ENCODE measurements at regions not wholly inside any gene's neighbourhood (a gene's known extent, or its start where the extent isn't known, plus 50 kb on each side); places are given as distances from the start of the nearest gene placed in this dataset.

- no peak for TF ChIP-seq POLR2AphosphoS5 (IDR thresholded peaks at IDR 0.05; ENCODE audit: low read depth, low read length)
- no peak for TF ChIP-seq SIN3A (IDR thresholded peaks at IDR 0.05; ENCODE audit: borderline replicate concordance, insufficient read depth, low read depth, low read length)
- TF ChIP-seq, protein P1, sequence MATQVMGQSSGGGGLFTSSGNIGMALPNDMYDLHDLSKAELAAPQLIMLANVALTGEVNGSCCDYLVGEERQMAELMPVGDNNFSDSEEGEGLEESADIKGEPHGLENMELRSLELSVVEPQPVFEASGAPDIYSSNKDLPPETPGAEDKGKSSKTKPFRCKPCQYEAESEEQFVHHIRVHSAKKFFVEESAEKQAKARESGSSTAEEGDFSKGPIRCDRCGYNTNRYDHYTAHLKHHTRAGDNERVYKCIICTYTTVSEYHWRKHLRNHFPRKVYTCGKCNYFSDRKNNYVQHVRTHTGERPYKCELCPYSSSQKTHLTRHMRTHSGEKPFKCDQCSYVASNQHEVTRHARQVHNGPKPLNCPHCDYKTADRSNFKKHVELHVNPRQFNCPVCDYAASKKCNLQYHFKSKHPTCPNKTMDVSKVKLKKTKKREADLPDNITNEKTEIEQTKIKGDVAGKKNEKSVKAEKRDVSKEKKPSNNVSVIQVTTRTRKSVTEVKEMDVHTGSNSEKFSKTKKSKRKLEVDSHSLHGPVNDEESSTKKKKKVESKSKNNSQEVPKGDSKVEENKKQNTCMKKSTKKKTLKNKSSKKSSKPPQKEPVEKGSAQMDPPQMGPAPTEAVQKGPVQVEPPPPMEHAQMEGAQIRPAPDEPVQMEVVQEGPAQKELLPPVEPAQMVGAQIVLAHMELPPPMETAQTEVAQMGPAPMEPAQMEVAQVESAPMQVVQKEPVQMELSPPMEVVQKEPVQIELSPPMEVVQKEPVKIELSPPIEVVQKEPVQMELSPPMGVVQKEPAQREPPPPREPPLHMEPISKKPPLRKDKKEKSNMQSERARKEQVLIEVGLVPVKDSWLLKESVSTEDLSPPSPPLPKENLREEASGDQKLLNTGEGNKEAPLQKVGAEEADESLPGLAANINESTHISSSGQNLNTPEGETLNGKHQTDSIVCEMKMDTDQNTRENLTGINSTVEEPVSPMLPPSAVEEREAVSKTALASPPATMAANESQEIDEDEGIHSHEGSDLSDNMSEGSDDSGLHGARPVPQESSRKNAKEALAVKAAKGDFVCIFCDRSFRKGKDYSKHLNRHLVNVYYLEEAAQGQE (IDR thresholded peaks at IDR 0.05; ENCODE audit: insufficient read depth in 1 of 2, low read depth in 2 of 2, low read length in 1 of 2) = no peak
- no peak for TF ChIP-seq TCF7L2 (IDR thresholded peaks at IDR 0.05; ENCODE audit: low read depth, low read length)
- TF ChIP-seq CTCF (IDR thresholded peaks at IDR 0.05) = no peak
- ATAC-seq (no peak), DNase-seq (ENCODE audit: low read depth, low spot score) (no peak)
- in situ Hi-C loops (cut with HindIII; ENCODE audit: low pct_unique_long_range_greater_than_20kb, low sequenced_read_pairs) = no loop called here
- no peaks in the 10 kb centered on the region for H3K9me3 ChIP-seq (ENCODE audit: control insufficient read depth, insufficient read depth, low read depth, low read length)
- no TSS peak for BruUV-seq (replicated peaks)
- H3K27ac ChIP-seq (ENCODE audit: low read length) = no peak overlapping the region
- ChIA-PET CTCF (no interaction called here), POLR2A (no interaction called here)
- H3K4me1 ChIP-seq (ENCODE audit: control insufficient read depth, insufficient read depth, low read length) = no peaks in the 10 kb centered on the region
- intact Hi-C loops (cut with micrococcal nuclease; ENCODE audit: unreplicated experiment) = no loop called here
- H3K4me3 ChIP-seq (ENCODE audit: low read depth in 2 of 2, low read length in 2 of 2) = no peak overlapping the region
- no peaks in the 10 kb centered on the region for H3K36me3 ChIP-seq (ENCODE audit: control insufficient read depth, insufficient read depth, low read length)
- H3K27me3 ChIP-seq (ENCODE audit: control insufficient read depth, insufficient read depth, low read length) = no peaks in the 10 kb centered on the region
Observed at GRCh38 chr21:17978895-17979294, 159.7 kb upstream of the C21orf91 start.

GRCh38 chr21:17976691-17977090 is 157.5 kb upstream of the C21orf91 start:
- BruUV-seq (replicated peaks) = no TSS peak
- Histone ChIP-seq H3K27ac (ENCODE audit: low read length) (no peak overlapping the region), H3K27me3 (ENCODE audit: control insufficient read depth, insufficient read depth, low read length) (no peaks in the 10 kb centered on the region), H3K4me1 (ENCODE audit: control insufficient read depth, insufficient read depth, low read length) (no peaks in the 10 kb centered on the region), H3K9me3 (ENCODE audit: control insufficient read depth, insufficient read depth, low read depth, low read length) (no peaks in the 10 kb centered on the region), H3K4me3 (ENCODE audit: low read depth in 2 of 2, low read length in 2 of 2) (no peak overlapping the region), H3K36me3 (ENCODE audit: control insufficient read depth, insufficient read depth, low read length) (no peaks in the 10 kb centered on the region)
- ChIA-PET POLR2A (no interaction called here), CTCF (interaction anchor here (0.7 kb wide), 1 partner anchor 64 kb away, joined by 10 read pairs; no protein-coding TSS in a partner anchor)
- intact Hi-C loops (cut with micrococcal nuclease; ENCODE audit: unreplicated experiment) (no loop called here), in situ Hi-C loops (cut with HindIII; ENCODE audit: low pct_unique_long_range_greater_than_20kb, low sequenced_read_pairs) (no loop called here)
- no peak for TF ChIP-seq CTCF (IDR thresholded peaks at IDR 0.05)
- no peak for ATAC-seq
- no peak for DNase-seq (ENCODE audit: low read depth, low spot score)

DNA sequence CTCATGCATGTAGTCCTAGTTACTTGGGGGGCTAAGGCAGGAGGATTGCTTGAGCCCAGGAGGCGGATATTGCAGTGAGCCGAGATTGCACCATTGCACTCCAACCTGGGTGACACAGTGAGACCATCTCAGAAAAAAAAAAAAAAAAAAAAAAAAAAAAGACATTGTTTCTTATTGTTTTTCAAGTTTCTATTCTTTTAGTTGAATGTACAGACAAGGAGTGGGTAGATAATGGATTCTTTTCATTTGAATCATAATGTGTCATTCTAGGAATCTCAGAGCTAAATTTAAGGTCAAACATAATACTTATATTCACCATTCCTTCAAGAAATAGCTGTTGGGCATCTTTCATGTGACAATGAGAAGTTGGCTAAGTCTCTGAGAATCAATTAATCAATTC is 157.0 kb upstream of the C21orf91 start:
- in situ Hi-C loops (cut with HindIII; ENCODE audit: low pct_unique_long_range_greater_than_20kb, low sequenced_read_pairs) = no loop called here
- H3K4me3 ChIP-seq (ENCODE audit: low read depth in 2 of 2, low read length in 2 of 2) = no peak overlapping the region
- ChIA-PET CTCF (interaction anchor here (0.7 kb wide), 1 partner anchor 64 kb away, joined by 10 read pairs; no protein-coding TSS in a partner anchor), POLR2A (no interaction called here)
- DNase-seq (ENCODE audit: low read depth, low spot score) (no peak), ATAC-seq (no peak)
- no peaks in the 10 kb centered on the region for H3K9me3 ChIP-seq (ENCODE audit: control insufficient read depth, insufficient read depth, low read depth, low read length)
- H3K4me1 ChIP-seq (ENCODE audit: control insufficient read depth, insufficient read depth, low read length) = no peaks in the 10 kb centered on the region
- TF ChIP-seq TCF7L2 (IDR thresholded peaks at IDR 0.05; ENCODE audit: low read depth, low read length) = no peak
- no peak for TF ChIP-seq SIN3A (IDR thresholded peaks at IDR 0.05; ENCODE audit: borderline replicate concordance, insufficient read depth, low read depth, low read length)
- TF ChIP-seq CTCF (IDR thresholded peaks at IDR 0.05) = no peak
- TF ChIP-seq POLR2AphosphoS5 (IDR thresholded peaks at IDR 0.05; ENCODE audit: low read depth, low read length) = no peak
- TF ChIP-seq, protein P1 (IDR thresholded peaks at IDR 0.05; ENCODE audit: insufficient read depth in 1 of 2, low read depth in 2 of 2, low read length in 1 of 2) = no peak
- no peaks in the 10 kb centered on the region for H3K27me3 ChIP-seq (ENCODE audit: control insufficient read depth, insufficient read depth, low read length)
- no TSS peak for BruUV-seq (replicated peaks)
- no peaks in the 10 kb centered on the region for H3K36me3 ChIP-seq (ENCODE audit: control insufficient read depth, insufficient read depth, low read length)
- intact Hi-C loops (cut with micrococcal nuclease; ENCODE audit: unreplicated experiment) = no loop called here
- no peak overlapping the region for H3K27ac ChIP-seq (ENCODE audit: low read length)
